BLaER1 (cell line): ENCODE measurements at regions not wholly inside any gene's neighbourhood (a gene's known extent, or its start where the extent isn't known, plus 50 kb on each side); places are given as distances from the start of the nearest gene placed in this dataset.

Experiments used
- H3K27ac ChIP-seq: shearing (Covaris generic); formaldehyde crosslinking; 2 replicates; pipeline ENCODE4 v1.8.1; 2022
- H3K27me3 ChIP-seq: shearing (Covaris generic); formaldehyde crosslinking; 2 replicates; pipeline ENCODE4 v1.8.1; 2022
- H3K36me3 ChIP-seq: shearing (Covaris generic); formaldehyde crosslinking; 2 replicates; pipeline ENCODE4 v1.8.1; 2022
- H3K4me1 ChIP-seq: shearing (Covaris generic); formaldehyde crosslinking; 2 replicates; pipeline ENCODE4 v1.8.1; 2022
- H3K4me2 ChIP-seq: shearing (Covaris generic); formaldehyde crosslinking; 2 replicates; pipeline ENCODE4 v1.8.1; 2022
- H3K4me3 ChIP-seq: shearing (Covaris generic); formaldehyde crosslinking; 2 replicates; pipeline ENCODE4 v1.8.1; 2022
- H3K9ac ChIP-seq: shearing (Covaris generic); formaldehyde crosslinking; 2 replicates; pipeline ENCODE4 v1.8.1; 2022
- H3K9me3 ChIP-seq: shearing (Covaris generic); formaldehyde crosslinking; 2 replicates; pipeline ENCODE4 v1.8.1; 2022
- H4K20me1 ChIP-seq: shearing (Covaris generic); formaldehyde crosslinking; 2 replicates; pipeline ENCODE4 v1.8.1; 2022
- Cebpa-rat ChIP-seq: shearing (Covaris generic); IDR thresholded peaks from 2 replicates; pipeline ENCODE4 v1.8.1; 2022

DNA sequence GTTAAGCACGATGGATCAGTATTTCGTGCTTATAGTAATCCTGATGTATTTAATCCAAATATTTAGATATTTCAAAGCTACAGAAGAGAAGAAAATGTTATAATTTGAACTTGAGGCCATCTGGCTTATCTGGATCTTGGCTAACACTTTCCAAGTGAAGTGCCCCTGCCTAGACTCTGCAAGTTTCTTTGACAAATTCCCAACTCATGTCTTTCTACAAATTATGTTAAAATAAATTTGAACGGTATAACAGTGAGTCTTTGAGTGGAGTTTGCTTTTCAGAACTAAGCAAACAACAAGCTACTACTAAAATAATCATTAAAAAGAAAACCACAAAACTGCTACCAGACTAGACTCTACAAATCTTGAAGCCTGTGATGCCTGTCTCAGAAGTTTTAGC is 374.4 kb upstream of the PRICKLE1 start:
- Histone ChIP-seq H4K20me1 (no peaks in the 10 kb centered on the region), H3K9ac (no peak overlapping the region), H3K4me2 (no peak overlapping the region), H3K36me3 (no peaks in the 10 kb centered on the region), H3K27ac (no peak overlapping the region), H3K9me3 (no peaks in the 10 kb centered on the region), H3K4me3 (no peak overlapping the region), H3K4me1 (no peaks in the 10 kb centered on the region), H3K27me3 (no peaks in the 10 kb centered on the region)
- TF ChIP-seq Cebpa-rat: no peak

DNA sequence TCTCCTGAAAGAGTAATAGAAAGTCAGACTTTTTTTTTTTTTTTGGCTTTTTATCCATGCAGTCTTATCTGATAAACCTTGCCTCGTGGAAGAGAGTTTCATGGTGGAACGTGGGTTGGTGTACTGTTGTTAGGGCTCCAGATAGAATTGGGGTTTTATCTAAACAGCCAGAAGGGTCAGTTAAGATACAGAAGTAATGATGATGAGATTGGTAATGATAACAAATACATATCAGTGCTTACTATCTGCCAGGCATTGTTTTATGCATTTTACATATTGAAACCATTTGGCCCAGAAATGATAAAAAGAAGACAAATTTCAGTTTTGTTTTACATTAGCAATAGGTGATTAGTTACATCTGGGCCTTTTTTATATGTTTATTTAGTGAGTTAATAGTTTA is 372.8 kb upstream of the PRICKLE1 start:
- Histone ChIP-seq H3K4me3 (no peak overlapping the region), H3K27ac (no peak overlapping the region), H3K27me3 (no peaks in the 10 kb centered on the region), H3K4me2 (no peak overlapping the region), H3K4me1 (no peaks in the 10 kb centered on the region), H4K20me1 (no peaks in the 10 kb centered on the region), H3K9ac (no peak overlapping the region), H3K9me3 (no peaks in the 10 kb centered on the region), H3K36me3 (no peaks in the 10 kb centered on the region)
- no peak for TF ChIP-seq Cebpa-rat

GRCh38 chr12:42961395-42961794 is 371.8 kb upstream of the PRICKLE1 start:
- Histone ChIP-seq H3K27ac (no peak overlapping the region), H3K4me2 (no peak overlapping the region), H3K27me3 (no peaks in the 10 kb centered on the region), H4K20me1 (no peaks in the 10 kb centered on the region), H3K4me1 (no peaks in the 10 kb centered on the region), H3K36me3 (no peaks in the 10 kb centered on the region), H3K9me3 (no peaks in the 10 kb centered on the region), H3K4me3 (no peak overlapping the region), H3K9ac (no peak overlapping the region)
- no peak for TF ChIP-seq Cebpa-rat

DNA sequence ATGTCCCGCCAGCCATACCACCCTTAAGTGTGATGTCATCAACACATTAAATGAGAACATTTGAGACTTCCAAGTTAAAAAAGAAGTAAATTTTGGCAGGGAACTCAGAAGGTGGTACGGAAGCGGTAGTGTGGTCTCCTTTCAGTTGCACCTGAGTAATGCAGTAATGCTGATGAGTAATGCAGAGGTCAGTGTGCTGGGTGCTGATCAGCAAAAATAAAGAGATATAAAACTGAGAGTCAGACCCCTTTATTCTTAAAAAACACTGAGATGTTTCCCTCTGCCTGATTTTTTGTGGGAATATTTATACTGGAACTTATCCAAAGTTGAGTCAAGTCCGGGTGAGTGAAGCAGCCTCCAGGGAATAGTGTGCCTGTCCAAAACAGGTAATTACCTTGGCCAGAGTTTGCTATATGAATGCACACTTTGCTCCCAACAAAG is 370.6 kb upstream of the PRICKLE1 start:
- H3K4me2 ChIP-seq: no peak overlapping the region
- no peak overlapping the region for H3K27ac ChIP-seq
- H3K36me3 ChIP-seq: no peaks in the 10 kb centered on the region
- H4K20me1 ChIP-seq: no peaks in the 10 kb centered on the region
- H3K4me3 ChIP-seq: no peak overlapping the region
- H3K9me3 ChIP-seq: no peaks in the 10 kb centered on the region
- H3K27me3 ChIP-seq: no peaks in the 10 kb centered on the region
- no peaks in the 10 kb centered on the region for H3K4me1 ChIP-seq
- no peak for TF ChIP-seq Cebpa-rat
- no peak overlapping the region for H3K9ac ChIP-seq

GRCh38 chr12:42958291-42958674 is 368.7 kb upstream of the PRICKLE1 start:
- no peak overlapping the region for H3K4me2 ChIP-seq
- H3K4me3 ChIP-seq: no peak overlapping the region
- no peak overlapping the region for H3K27ac ChIP-seq
- no peaks in the 10 kb centered on the region for H3K9me3 ChIP-seq
- no peak for TF ChIP-seq Cebpa-rat
- no peak overlapping the region for H3K9ac ChIP-seq
- H3K4me1 ChIP-seq: no peaks in the 10 kb centered on the region
- H3K27me3 ChIP-seq: no peaks in the 10 kb centered on the region
- H4K20me1 ChIP-seq: no peaks in the 10 kb centered on the region
- no peaks in the 10 kb centered on the region for H3K36me3 ChIP-seq

- H4K20me1 ChIP-seq: no peaks in the 10 kb centered on the region
- no peak overlapping the region for H3K27ac ChIP-seq
- TF ChIP-seq Cebpa-rat: no peak
- H3K4me3 ChIP-seq: no peak overlapping the region
- H3K36me3 ChIP-seq: no peaks in the 10 kb centered on the region
- no peaks in the 10 kb centered on the region for H3K27me3 ChIP-seq
- H3K9me3 ChIP-seq: no peaks in the 10 kb centered on the region
- no peaks in the 10 kb centered on the region for H3K4me1 ChIP-seq
- no peak overlapping the region for H3K9ac ChIP-seq
- no peak overlapping the region for H3K4me2 ChIP-seq
Observed at GRCh38 chr12:42957561-42958290, 368.2 kb upstream of the PRICKLE1 start.

DNA sequence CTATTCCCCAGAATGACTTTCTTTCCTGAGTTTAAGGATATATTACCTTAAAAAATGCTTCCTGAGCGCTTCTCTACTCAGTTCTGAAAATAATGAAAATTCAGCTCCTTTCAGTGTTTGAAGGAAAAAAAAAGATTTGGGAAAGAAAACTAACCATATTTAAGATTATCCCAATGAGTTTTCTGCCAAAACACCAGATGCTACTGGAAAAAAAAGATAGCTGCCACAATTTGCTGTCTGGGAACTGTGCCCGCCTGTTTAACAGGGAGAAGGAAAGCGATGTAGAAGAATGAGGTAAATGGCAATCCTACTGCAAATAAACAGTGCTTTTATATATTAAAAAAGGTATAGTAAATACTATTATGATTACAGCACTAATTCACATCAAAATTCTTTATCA is 367.6 kb upstream of the PRICKLE1 start:
- Histone ChIP-seq H3K4me2 (no peak overlapping the region), H3K9ac (no peak overlapping the region), H3K4me3 (no peak overlapping the region), H3K27me3 (no peaks in the 10 kb centered on the region), H3K27ac (no peak overlapping the region), H3K9me3 (no peaks in the 10 kb centered on the region), H3K36me3 (no peaks in the 10 kb centered on the region), H4K20me1 (no peaks in the 10 kb centered on the region), H3K4me1 (no peaks in the 10 kb centered on the region)
- TF ChIP-seq Cebpa-rat: no peak

DNA sequence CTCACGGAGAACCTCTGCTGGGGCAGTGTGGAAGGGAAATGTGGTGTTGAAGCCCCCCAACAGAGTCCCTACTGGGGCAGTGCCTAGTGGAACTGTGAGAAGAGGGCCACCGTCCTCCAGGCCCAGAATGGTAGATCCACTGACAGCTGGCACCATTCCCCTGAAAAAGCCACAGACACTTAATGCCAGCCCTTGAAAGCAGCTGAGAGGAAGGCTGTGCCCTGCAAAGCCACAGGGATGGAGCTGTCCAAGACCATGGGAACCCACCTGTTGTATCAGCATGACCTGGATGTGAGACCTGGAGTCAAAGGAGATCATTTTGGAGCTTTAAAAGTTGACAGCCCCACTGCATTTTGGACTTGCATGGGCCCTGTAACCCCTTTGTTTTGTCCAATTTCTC is 363.5 kb upstream of the PRICKLE1 start:
- TF ChIP-seq Cebpa-rat: no peak
- no peaks in the 10 kb centered on the region for H3K27me3 ChIP-seq
- no peak overlapping the region for H3K4me3 ChIP-seq
- no peak overlapping the region for H3K27ac ChIP-seq
- H3K4me2 ChIP-seq: no peak overlapping the region
- H3K9ac ChIP-seq: no peak overlapping the region
- H4K20me1 ChIP-seq: no peaks in the 10 kb centered on the region
- H3K36me3 ChIP-seq: no peaks in the 10 kb centered on the region
- no peaks in the 10 kb centered on the region for H3K4me1 ChIP-seq
- no peaks in the 10 kb centered on the region for H3K9me3 ChIP-seq

GRCh38 chr12:42946871-42947381 is 357.4 kb upstream of the PRICKLE1 start:
- Histone ChIP-seq H3K36me3 (no peaks in the 10 kb centered on the region), H3K27ac (no peak overlapping the region), H3K4me1 (no peaks in the 10 kb centered on the region), H3K9ac (no peak overlapping the region), H3K4me3 (no peak overlapping the region), H4K20me1 (no peaks in the 10 kb centered on the region), H3K27me3 (no peaks in the 10 kb centered on the region), H3K4me2 (no peak overlapping the region), H3K9me3 (peaks cover 7% of the 10 kb centered on the region; the same call in 1 of the 2 replicates)
- TF ChIP-seq Cebpa-rat: no peak

DNA sequence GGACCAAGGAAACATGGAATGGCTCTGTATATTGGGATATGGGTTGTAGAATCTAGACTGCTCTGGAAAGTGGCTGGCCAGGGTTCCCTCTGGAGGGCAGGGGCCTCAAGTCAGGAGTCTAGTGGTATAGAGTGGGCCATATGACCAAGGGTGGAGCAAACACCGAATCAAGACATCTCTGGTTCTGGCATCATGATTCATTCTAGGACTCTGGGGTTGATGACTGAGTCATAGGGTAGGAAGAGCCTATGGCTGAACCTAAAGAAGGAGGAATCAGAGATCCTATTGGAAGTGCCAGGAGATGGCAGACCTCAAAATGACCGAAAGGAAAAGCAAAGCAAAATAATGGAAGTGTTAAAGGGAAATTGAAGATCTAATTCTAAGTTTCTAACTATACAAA is 356.4 kb upstream of the PRICKLE1 start:
- TF ChIP-seq Cebpa-rat: no peak
- Histone ChIP-seq H3K4me3 (no peak overlapping the region), H3K27me3 (no peaks in the 10 kb centered on the region), H3K9me3 (peaks cover 7% of the 10 kb centered on the region; the same call in 1 of the 2 replicates), H3K27ac (no peak overlapping the region), H3K4me2 (no peak overlapping the region), H4K20me1 (no peaks in the 10 kb centered on the region), H3K36me3 (no peaks in the 10 kb centered on the region), H3K4me1 (no peaks in the 10 kb centered on the region), H3K9ac (no peak overlapping the region)
